ENCODE measurements at regions not wholly inside any gene's neighbourhood (a gene's known extent, or its start where the extent isn't known, plus 50 kb on each side); places are given as distances from the start of the nearest gene placed in this dataset.

- TF ChIP-seq MYBL2 (CRISPR knock-in tag; IDR thresholded peaks at IDR 0.05) (no peak), CTCF (IDR thresholded peaks at IDR 0.05) (no peak), SP1 (CRISPR knock-in tag; conservative IDR thresholded peaks at IDR 0.05) (no peak), SMAD4 (CRISPR knock-in tag; IDR thresholded peaks at IDR 0.05) (no peak), ZBTB21 (CRISPR knock-in tag; IDR thresholded peaks at IDR 0.05; ENCODE audit: borderline replicate concordance) (no peak), CBFB (CRISPR knock-in tag; IDR thresholded peaks at IDR 0.05; ENCODE audit: low read depth) (no peak)
- TF ChIP-seq, protein P1, sequence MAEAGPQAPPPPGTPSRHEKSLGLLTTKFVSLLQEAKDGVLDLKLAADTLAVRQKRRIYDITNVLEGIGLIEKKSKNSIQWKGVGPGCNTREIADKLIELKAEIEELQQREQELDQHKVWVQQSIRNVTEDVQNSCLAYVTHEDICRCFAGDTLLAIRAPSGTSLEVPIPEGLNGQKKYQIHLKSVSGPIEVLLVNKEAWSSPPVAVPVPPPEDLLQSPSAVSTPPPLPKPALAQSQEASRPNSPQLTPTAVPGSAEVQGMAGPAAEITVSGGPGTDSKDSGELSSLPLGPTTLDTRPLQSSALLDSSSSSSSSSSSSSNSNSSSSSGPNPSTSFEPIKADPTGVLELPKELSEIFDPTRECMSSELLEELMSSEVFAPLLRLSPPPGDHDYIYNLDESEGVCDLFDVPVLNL (CRISPR knock-in tag; IDR thresholded peaks at IDR 0.05; ENCODE audit: borderline replicate concordance, low read depth), result no peak
- TF ChIP-seq, protein P2, sequence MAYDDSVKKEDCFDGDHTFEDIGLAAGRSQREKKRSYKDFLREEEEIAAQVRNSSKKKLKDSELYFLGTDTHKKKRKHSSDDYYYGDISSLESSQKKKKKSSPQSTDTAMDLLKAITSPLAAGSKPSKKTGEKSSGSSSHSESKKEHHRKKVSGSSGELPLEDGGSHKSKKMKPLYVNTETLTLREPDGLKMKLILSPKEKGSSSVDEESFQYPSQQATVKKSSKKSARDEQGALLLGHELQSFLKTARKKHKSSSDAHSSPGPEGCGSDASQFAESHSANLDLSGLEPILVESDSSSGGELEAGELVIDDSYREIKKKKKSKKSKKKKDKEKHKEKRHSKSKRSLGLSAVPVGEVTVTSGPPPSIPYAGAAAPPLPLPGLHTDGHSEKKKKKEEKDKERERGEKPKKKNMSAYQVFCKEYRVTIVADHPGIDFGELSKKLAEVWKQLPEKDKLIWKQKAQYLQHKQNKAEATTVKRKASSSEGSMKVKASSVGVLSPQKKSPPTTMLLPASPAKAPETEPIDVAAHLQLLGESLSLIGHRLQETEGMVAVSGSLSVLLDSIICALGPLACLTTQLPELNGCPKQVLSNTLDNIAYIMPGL (CRISPR knock-in tag; IDR thresholded peaks at IDR 0.05), result no peak
Measured at GRCh38 chr3:94912656-94913055, 849.8 kb downstream of the NSUN3 start.

Measured in WTC11 (cell line).